HG02973 (cell line): ENCODE measurements at regions not wholly inside any gene's neighbourhood (a gene's known extent, or its start where the extent isn't known, plus 50 kb on each side); places are given as distances from the start of the nearest gene placed in this dataset.
"Not testable (repeated sequence)": the region's sequence is repeated elsewhere in the genome, so short reads cannot be mapped to it uniquely, and the experiment has no call there.

Experiments
- ATAC-seq: cut with Tn5 transposase; IDR thresholded peaks from one replicate; pipeline ENCODE4 v1.9.1; 2021; ENCODE audit warnings: moderate library complexity; ENCODE audit not compliant: unreplicated experiment

- ATAC-seq, result not testable (repeated sequence)
Measured at GRCh38 chr15:58323321-58323720, 108.5 kb upstream of the LIPC start.

- no peak for ATAC-seq
Measured at GRCh38 chr15:58324533-58324932, 107.3 kb upstream of the LIPC start.

- ATAC-seq, result no peak
Measured at GRCh38 chr15:58327958-58328357, 103.8 kb upstream of the LIPC start.

GRCh38 chr15:58329211-58329610, 102.6 kb upstream of the LIPC start:
- ATAC-seq, result no peak

GRCh38 chr15:58329781-58330671, 101.8 kb upstream of the LIPC start:
- no peak for ATAC-seq

GRCh38 chr15:58330741-58331559, 100.8 kb upstream of the LIPC start:
- ATAC-seq, result no peak

- ATAC-seq, result no peak
Measured at GRCh38 chr15:58331560-58331912, 100.3 kb upstream of the LIPC start.

GRCh38 chr15:58331913-58332675, 99.7 kb upstream of the LIPC start:
- ATAC-seq, result peak; percentile 74

GRCh38 chr15:58332676-58333400, 99.0 kb upstream of the LIPC start:
- ATAC-seq, result no peak

GRCh38 chr15:58334803-58335202, 97.0 kb upstream of the LIPC start:
- no peak for ATAC-seq

- ATAC-seq, result no peak
Measured at GRCh38 chr15:58336161-58336560, 95.6 kb upstream of the LIPC start.

- ATAC-seq, result no peak
Measured at GRCh38 chr15:58340176-58340575, 91.6 kb upstream of the LIPC start.

GRCh38 chr15:58342508-58342907, 89.3 kb upstream of the LIPC start:
- no peak for ATAC-seq

- ATAC-seq, result no peak
Measured at GRCh38 chr15:58344213-58345070, 87.3 kb upstream of the LIPC start.

- ATAC-seq, result no peak
Measured at GRCh38 chr15:58346361-58346760, 85.4 kb upstream of the LIPC start.

- no peak for ATAC-seq
Measured at GRCh38 chr15:58348095-58348812, 83.5 kb upstream of the LIPC start.

GRCh38 chr15:58352026-58352929, 79.5 kb upstream of the LIPC start:
- ATAC-seq, result no peak

- ATAC-seq, result no peak
Measured at GRCh38 chr15:58355382-58355971, 76.3 kb upstream of the LIPC start.
